ENCODE measurements at regions not wholly inside any gene's neighbourhood (a gene's known extent, or its start where the extent isn't known, plus 50 kb on each side); places are given as distances from the start of the nearest gene placed in this dataset.

DNA sequence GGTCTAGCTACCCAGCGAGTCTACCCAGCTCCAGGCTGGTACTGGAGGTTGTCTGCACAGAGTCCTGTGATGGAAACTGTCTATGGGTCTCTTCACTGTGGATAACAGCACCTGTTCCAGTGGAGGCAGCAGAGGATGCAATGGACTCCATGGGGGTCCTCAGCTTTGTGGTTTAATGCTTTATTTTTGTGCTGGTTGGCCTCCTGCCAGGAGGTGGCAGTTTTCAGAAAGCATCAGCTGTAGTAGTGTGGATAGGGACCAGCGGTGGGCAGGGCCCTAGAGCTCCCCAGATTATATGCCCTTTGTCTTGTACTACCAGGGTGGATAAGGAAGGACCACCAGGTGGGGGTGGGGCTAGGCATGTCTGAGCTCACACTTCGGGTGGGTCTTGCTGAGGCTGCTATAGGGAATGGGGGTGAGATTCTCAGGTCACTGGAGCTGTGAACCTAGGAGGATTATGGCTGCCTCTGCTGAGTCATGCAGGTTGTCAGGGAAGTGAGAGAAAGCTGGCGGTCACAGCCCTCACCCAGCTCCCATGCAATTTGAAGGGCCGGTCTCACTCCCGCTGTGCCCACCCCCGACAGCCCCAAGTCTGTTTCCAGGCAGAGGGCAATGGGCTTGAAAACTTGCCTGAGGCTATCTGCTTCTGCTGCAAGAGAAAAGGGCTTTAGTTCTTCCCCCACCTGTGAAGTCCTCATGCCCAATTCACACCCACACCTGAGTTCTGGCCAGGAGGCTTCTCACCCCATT, 397.1 kb downstream of the TLE1 start:
- in situ Hi-C loops (cut with HindIII; ENCODE audit: low sequenced_read_pairs), result no loop called here

DNA sequence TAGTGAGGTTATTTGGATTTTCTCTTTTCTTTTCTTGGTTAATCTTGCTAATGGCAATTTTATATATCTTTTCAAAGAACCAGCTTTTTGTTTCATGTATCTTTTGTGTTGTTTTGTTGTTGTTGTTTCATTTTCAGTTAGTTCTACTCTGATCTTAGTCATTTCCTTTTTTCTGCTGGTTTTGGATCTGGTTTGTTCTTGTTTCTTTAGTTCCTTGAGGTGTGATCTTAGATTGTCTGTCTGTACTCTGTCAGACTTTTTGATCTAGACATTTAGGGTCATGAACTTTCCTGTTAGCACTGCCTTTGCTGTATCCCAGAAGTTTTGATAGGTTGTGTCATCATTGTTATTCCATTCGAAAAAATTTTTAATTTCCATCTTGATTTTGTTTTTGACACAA, 399.7 kb downstream of the TLE1 start:
- in situ Hi-C loops (cut with HindIII; ENCODE audit: low sequenced_read_pairs), result no loop called here

DNA sequence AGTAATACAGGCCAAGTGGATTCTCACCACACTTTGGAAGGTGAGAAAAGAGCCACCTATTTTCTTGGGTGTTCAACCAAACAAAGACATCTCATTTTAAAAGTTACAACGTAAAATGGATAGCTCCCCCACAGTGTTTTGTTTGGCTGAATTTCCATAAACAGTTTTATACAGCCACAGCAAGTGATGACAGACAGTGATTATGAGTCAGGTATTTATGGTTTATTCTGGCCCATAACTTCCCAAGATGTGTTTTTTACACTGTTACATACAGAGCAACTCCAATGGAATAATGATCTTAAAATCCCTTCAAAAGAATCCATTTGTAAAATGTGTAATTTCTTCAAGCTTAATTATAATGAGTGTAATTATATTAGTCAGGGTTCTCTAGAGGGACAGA, 421.3 kb downstream of the TLE1 start:
- in situ Hi-C loops (cut with HindIII; ENCODE audit: low sequenced_read_pairs), result no loop called here

DNA sequence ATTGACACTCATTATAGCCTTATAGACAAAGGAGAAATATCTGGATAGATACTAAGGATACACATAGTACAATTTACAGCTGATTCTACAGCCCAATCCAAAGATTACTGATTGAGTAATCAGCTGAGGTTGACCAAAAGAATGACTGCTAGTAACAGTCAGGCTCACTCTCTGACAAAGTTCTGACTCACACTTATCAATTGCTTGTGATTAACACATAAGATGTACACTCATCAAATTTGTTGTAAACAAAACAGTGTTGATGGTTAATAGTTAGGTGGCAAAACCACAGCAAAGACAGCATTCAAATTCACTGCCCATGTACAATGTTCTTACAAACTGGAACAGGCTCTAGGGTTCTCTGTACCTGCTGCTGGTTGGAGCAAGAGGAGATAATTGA, 422.7 kb downstream of the TLE1 start:
- in situ Hi-C loops (cut with HindIII; ENCODE audit: low sequenced_read_pairs), result no loop called here

DNA sequence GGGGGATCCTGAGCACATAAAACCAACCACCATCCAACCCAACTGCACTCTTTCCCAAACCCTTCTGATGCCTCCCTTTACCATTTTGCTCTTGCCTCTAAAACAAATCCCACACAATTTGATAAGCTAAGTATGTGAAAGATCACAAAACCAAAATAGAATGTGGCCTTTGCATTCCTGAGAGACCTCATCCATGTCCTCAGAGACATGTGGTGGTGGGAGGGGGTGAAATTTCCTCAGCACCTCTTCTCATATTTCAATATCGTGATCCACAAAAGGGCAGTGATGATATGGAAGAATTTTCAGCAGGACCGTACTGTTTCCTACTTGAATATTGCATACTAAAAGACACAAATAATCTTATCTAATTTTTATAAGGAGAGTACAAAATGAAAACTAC, 423.3 kb downstream of the TLE1 start:
- in situ Hi-C loops (cut with HindIII; ENCODE audit: low sequenced_read_pairs), result no loop called here

DNA sequence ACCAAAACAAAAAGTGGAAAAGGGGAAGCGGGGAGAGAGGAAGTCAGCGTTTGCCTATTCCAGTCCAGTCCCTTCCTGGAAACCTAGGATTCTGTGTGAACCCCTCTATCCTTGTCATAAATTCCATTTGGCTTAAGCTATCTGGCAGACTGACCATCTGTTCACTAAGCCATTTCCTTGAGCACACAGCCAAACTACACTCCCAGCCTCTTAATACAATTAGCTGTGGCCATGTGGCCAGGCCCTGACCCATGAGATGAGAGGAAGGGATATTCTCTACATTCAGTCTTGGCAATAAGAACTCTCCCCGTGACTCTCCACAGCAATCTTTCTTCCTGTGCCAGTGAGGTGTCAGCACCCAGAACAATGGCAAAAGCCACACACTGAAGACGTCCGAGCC, 424.8 kb downstream of the TLE1 start:
- in situ Hi-C loops (cut with HindIII; ENCODE audit: low sequenced_read_pairs), result no loop called here

DNA sequence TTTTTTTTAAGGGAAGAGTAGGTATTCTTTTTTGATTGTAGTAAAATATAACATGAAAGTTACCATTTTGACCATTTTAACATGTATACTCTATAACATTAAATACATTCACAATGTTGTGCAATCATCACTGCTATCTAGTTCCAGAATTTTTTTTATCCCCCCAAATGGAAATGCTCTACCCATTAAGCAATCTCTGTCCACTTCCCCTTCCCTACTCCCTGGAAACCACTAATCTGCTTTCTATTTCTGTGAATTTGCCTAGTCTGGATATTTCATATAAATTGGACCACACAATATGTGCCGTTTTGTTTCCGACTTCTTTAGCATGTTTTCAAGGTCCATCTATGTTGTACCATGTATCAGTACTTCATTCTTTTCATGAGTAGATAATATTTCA, 429.5 kb downstream of the TLE1 start:
- in situ Hi-C loops (cut with HindIII; ENCODE audit: low sequenced_read_pairs), result no loop called here

DNA sequence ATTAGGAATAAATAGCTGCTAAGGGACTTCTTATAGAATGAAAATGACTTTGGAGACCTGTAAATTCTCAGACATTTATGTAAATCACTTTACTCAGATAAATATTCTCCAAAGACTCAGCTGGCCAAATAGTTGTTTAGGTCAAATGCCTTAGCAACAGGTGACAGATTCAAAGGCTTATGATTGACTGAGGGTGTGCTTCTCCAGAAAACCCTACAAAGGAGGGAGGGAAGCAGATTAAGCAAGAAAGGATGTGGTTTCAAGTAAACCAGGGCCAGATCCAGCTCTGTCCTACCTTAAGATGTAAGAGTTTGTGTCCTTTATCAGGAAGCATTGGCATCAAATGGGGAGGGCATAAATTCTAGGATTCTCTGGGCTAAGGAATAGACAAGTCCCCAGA, 433.0 kb downstream of the TLE1 start:
- in situ Hi-C loops (cut with HindIII; ENCODE audit: low sequenced_read_pairs), result no loop called here

DNA sequence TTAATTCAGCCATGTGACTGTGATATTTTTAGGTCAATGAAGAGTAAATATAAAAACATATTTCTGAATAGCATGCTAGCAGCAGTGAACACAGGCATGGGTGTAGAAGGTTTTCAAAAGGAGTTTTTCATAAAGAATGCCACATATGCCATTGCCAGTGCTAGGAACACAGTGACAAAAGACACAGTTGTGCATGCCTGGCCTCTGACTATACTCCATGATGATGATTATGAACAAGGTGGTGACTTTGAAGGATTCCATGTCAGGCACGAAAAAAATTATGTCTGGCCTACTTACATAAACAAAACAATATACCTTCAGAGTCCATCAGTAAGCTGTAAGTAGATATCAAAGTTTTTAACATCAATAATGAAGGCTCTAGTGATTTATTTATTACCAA, 438.7 kb downstream of the TLE1 start:
- in situ Hi-C loops (cut with HindIII; ENCODE audit: low sequenced_read_pairs), result no loop called here

DNA sequence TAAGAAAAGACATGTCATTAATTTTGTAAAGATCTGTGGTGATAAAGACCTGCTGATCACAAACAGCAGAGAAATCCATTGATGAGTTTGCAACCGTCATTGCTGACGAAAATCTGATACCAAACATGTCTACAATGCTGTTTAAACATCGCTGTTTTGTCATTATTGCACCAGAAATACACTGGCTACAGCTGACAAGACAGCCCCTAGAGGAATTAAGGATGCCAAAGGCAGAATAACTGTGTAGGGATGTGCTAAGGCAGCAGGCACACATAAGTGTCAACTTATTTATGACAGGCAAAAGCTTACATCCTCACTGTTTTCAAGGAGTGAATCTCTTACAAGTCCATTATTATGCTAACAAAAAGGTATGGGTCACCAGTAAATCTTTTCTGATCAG, 439.3 kb downstream of the TLE1 start:
- in situ Hi-C loops (cut with HindIII; ENCODE audit: low sequenced_read_pairs), result no loop called here

DNA sequence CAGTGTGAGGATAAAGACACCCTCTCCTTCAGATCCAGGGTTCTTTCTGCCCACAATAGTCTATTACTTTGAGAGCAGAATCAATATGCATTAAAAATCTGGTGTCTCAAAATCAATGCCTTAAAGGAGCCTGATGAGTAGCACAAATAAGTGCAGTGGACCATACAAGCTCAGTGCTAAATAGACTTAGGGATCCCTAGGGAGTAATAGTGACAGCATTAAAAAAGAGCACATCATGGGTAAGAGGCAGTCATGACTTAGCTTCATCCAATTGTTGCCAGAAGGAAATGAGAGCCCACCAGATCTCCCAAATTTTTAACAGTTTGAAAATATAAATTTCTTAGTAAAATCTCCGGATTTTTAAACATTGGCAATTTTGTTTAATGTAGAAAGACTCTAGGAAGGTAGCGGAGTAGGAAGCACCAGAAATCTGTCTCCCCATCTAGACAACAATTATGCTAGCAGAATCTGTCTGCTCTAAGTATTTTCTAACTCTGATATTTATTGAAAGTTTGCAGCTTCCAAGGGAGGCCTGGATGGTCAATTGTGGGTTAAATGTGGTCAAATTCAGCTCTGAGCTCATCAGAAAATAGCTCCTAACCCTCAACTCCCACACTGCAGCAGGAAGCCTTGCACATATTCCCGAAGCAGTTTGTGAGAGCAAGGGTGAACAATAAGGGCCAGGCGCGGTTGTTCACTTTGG, 443.9 kb downstream of the TLE1 start:
- in situ Hi-C loops (cut with HindIII; ENCODE audit: low sequenced_read_pairs), result no loop called here

DNA sequence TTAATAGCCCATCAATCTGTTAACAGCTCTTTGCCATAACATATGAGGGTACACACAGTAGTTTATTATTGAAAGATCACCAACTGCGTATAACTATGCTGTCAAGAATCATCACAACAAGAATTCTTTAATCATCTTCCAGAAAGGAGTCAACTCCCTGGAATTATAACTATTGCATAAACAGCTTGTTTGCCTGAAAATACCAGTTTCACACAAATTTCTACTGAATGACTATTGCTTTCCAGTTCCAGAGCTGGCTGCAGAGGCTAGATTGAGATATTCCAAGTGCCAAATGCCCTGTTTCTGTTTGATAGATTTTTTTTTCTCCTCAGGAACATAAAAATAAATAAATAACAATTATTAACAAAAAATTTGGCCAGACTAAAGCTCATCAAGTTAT, 444.7 kb downstream of the TLE1 start:
- in situ Hi-C loops (cut with HindIII; ENCODE audit: low sequenced_read_pairs), result no loop called here

DNA sequence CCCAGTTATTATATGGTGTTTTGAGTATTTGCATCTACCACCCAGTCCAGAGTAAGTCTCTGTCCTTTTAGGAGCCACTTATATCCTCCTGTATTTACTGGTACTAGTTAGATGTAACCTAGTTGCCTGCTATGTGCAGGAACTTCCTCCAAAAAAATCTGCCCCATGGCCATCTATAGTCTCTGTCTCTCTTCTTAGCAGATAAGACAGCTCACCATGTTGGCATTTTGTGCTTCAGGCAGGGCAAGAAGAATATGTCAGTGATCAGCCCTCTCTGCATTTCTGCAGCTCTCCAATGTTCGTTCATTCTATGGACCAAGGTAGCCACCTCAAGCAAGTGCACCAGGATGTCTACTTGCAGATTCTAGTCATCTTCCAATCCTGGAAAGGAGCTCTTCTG, 446.5 kb downstream of the TLE1 start:
- in situ Hi-C loops (cut with HindIII; ENCODE audit: low sequenced_read_pairs), result no loop called here

DNA sequence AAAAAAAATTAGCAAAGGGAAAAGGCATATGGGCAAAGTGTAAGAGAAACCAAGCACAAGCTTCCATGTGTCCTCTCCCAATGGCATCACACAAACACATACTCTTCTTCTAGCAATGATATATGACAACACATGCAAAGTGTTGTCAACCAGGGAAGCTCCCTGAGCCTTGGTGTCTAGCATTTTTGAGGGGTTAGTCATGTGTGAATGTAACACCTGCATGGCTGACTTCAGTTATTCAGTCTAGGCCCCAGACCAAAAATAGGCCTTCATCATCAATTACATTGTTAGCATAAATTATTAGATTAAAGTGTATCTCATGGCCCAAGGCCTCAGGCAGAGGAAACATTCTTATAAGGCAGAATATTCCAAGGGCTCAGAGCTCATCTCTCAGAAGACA, 450.0 kb downstream of the TLE1 start:
- in situ Hi-C loops (cut with HindIII; ENCODE audit: low sequenced_read_pairs), result no loop called here

DNA sequence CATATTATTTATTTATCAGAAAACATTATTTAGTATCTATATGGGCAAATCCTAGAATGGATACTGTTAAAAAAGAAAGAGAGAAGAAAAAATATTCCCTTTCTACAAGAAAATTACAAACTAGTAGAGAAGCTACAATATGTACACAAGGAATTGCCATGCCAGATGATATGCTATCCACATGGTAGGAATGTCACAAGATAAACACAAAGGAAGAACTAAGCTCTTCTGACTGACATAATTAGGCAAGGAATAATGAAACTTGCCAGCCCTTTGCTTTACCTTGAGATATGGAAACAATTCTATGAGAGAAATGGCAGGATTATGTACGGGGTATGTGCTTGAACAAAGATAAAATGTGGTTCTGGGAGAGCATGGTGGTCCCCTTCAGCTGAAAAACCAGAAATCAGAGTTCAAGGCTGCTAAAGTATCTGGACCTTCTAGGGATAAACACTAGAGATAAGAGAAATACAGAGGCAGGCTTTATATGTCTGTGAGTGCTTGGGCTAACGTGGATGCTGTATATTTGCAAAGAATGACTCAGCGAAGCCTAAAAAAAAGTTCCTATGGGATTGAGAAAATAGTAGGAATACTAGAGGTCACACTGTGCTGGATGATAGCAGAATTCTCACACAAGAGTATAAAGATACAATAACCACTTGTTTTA, 451.6 kb downstream of the TLE1 start:
- in situ Hi-C loops (cut with HindIII; ENCODE audit: low sequenced_read_pairs), result no loop called here

DNA sequence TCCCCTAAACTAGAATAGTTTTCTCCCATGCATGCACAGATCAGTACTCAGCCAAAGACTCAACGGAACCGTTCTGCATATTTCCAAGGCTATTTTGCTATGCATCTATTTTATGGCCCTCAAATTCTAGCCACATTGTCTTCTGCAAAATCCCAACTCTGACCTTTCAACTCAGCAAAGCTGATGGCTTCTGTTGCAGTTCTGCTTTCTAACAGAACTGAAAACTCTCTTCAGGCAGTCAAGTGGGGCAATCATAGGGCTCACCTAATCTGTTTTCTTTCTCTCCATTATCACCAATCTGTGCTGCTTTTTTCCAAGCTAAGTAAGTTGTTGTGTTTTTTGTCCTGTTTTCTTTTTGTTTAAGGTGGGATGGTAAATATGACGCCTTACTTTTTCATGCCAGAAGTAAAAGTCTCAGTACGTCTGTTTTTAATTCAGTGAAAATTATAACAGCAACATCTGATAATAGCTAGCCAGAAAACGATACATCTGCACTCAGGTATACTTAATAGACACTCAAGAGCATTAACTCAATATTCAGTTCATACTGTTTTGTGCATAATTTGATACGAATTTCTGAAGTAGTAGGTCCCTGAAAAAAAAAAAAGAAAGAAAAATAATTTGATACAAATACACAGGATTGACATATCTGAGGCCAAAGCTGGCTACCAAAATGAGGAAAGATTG, 454.3 kb downstream of the TLE1 start:
- in situ Hi-C loops (cut with HindIII; ENCODE audit: low sequenced_read_pairs), result no loop called here

DNA sequence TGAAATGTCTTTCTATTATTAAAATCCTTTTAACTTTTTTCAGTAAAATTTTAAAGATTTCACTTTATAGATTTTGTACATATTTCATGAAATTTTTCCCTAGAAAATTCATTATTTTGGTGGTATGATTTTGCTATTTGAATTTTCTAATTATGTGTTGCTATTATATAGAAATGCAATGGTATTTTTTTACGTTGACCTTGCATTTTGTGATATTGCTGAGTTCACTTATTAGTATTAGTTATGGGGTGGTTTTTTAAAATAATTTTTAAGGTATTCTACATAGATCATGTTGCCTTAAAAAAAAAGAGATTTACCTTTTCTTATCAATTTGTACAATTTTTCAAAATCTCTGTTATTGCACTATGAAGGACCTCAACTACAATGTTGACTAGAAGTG, 458.3 kb downstream of the TLE1 start:
- in situ Hi-C loops (cut with HindIII; ENCODE audit: low sequenced_read_pairs), result no loop called here

DNA sequence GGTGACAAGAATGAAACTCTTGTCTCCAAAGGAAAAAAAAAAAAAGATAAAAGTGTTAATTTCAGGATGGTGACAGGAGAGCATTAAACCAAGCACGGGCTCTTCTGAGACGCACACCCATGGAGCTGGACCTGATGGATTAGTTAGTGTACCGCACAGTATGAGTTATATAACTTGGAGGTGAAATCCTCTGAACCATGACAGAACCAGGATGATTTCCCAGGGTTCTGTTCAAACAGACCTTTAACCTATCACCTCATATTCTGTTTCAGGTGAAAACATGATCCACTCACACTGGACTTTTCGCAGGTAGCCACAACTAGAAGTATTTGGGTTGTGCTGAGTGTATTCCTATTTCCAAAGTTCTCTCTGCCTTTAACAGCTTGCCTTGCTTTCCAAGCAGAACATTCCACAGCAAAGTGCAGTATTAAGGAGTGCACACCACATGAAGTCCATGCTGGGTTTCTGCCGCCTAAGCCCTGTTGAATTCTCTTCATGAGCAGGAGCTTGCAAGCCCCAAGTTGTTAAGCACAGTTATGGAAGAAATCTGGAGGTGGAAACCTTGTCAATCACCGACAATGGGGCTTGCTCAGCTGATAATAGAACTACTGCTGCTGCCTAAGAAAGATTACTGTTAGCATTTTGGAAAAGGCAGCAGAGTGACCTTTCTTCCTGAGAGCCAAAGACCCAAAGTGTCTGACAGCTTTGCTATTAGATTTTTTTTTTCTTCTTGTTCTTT, 461.7 kb downstream of the TLE1 start:
- in situ Hi-C loops (cut with HindIII; ENCODE audit: low sequenced_read_pairs), result no loop called here

DNA sequence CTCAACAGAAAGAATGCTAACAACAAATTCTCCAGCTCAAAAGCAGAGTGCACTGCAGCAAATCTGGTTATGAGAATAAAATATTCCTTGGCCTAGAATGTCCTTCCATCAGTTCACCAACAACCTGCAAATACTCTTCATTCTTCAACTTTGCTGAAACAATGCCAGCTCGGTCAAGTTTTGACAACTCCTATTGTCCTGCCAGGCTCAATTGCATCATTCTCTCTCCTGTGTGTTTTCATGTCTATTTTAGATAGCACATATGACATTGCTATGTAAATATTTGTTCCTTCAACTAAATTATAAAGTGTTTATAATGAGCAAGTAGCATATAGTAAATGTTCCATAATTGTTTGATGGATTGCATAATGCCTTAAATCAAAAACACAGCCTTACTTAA, 463.8 kb downstream of the TLE1 start:
- in situ Hi-C loops (cut with HindIII; ENCODE audit: low sequenced_read_pairs), result no loop called here

DNA sequence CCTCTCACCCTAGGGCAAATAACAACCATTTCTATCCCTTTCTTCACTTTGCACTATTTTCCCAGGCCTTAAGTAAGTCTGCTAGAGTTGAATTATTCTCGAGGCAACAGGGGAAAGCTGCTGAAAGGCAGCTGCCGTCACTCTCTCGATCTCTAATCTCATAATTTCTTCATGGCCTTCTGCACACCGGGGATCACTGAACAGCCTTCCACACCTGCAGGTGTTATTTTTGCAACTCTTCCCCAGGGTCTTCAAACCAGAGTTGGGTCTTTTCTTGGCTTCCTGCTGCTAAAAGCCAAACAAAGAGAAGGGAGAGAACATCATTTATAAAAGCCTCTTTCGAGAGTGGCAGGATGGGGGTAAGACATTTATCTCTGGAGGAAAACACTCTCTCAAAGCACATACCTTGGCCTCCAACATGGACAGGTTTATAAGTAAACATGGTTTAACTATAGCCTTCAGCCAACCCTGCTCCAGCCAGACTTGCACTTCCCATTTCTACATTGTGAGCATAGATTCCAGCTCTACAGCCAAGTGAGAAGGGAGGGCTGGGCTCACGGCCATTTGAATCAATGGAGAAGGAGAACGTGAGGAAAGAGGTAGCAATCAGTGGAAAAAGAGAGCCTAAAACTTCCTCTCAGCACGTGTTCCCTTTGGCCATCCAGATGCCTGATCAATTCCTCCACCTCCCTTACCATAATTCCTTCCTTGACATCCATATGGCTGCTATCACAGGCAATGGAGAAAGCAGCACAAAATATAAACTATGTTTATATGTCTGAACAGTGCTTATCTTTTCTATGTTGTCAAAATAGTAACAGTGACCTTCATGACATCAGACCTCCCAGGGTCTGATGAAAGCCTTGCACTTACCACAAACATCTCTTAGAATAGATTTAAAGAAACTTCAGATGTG, 464.9 kb downstream of the TLE1 start:
- in situ Hi-C loops (cut with HindIII; ENCODE audit: low sequenced_read_pairs), result no loop called here
